Glomerular visceral epithelial cell (primary cell): ENCODE measurements at regions not wholly inside any gene's neighbourhood (a gene's known extent, or its start where the extent isn't known, plus 50 kb on each side); places are given as distances from the start of the nearest gene placed in this dataset.
"Not testable (repeated sequence)": the region's sequence is repeated elsewhere in the genome, so short reads cannot be mapped to it uniquely, and the experiment has no call there.

Experiments used
- DNase-seq: peaks from one replicate; pipeline ENCODE4 v3.0.0-alpha.2; 2016; ENCODE audit errors: extremely low spot score

- no peak for DNase-seq
These were observed 140.8 kb upstream of the SETBP1 start for GRCh38 chr18:44539926-44540325.

GRCh38 chr18:44541159-44541558 lies 139.5 kb upstream of the SETBP1 start:
- DNase-seq, result no peak

- DNase-seq, result no peak
These were observed 138.9 kb upstream of the SETBP1 start for GRCh38 chr18:44541781-44542180.

GRCh38 chr18:44543387-44543786 lies 137.3 kb upstream of the SETBP1 start:
- no peak for DNase-seq

GRCh38 chr18:44545359-44545985 lies 135.2 kb upstream of the SETBP1 start:
- no peak for DNase-seq

GRCh38 chr18:44546954-44547353 lies 133.7 kb upstream of the SETBP1 start:
- no peak for DNase-seq

GRCh38 chr18:44548291-44549221 lies 132.1 kb upstream of the SETBP1 start:
- DNase-seq, result no peak

- no peak for DNase-seq
These were observed 128.0 kb upstream of the SETBP1 start for GRCh38 chr18:44552706-44553105.

GRCh38 chr18:44556296-44556695 lies 124.4 kb upstream of the SETBP1 start:
- no peak for DNase-seq

- DNase-seq, result no peak
These were observed 123.0 kb upstream of the SETBP1 start for GRCh38 chr18:44557616-44558151.

- DNase-seq, result no peak
These were observed 121.9 kb upstream of the SETBP1 start for GRCh38 chr18:44558767-44559166.

- DNase-seq, result no peak
These were observed 117.7 kb upstream of the SETBP1 start for GRCh38 chr18:44562986-44563385.

GRCh38 chr18:44564922-44565321 lies 115.8 kb upstream of the SETBP1 start:
- no peak for DNase-seq

- no peak for DNase-seq
These were observed 112.3 kb upstream of the SETBP1 start for GRCh38 chr18:44568342-44568741.

GRCh38 chr18:44568986-44569385 lies 111.7 kb upstream of the SETBP1 start:
- no peak for DNase-seq

GRCh38 chr18:44569391-44570055 lies 111.2 kb upstream of the SETBP1 start:
- DNase-seq, result no peak

- peak; percentile 15 for DNase-seq
These were observed 101.5 kb upstream of the SETBP1 start for GRCh38 chr18:44579028-44579702.

GRCh38 chr18:44579745-44580144 lies 100.9 kb upstream of the SETBP1 start:
- DNase-seq, result no peak

GRCh38 chr18:44580159-44580558 lies 100.5 kb upstream of the SETBP1 start:
- no peak for DNase-seq

GRCh38 chr18:44580782-44581181 lies 99.9 kb upstream of the SETBP1 start:
- DNase-seq, result not testable (repeated sequence)

- no peak for DNase-seq
These were observed 98.2 kb upstream of the SETBP1 start for GRCh38 chr18:44582456-44582855.

GRCh38 chr18:44584900-44585299 lies 95.8 kb upstream of the SETBP1 start:
- no peak for DNase-seq
